ENCODE measurements at regions not wholly inside any gene's neighbourhood (a gene's known extent, or its start where the extent isn't known, plus 50 kb on each side); places are given as distances from the start of the nearest gene placed in this dataset.

- no TSS peak for BruUV-seq (replicated peaks)
- no peak for DNase-seq (ENCODE audit: unreplicated experiment)
- TF ChIP-seq CTCF (IDR thresholded peaks at IDR 0.05; ENCODE audit: unreplicated experiment) = no peak
- H3K4me3 Mint-ChIP-seq (ENCODE audit: unreplicated experiment) = no peak overlapping the region
- no peaks in the 10 kb centered on the region for H3K36me3 Mint-ChIP-seq (ENCODE audit: insufficient read depth, unreplicated experiment)
- no peaks in the 10 kb centered on the region for H3K4me1 Mint-ChIP-seq (ENCODE audit: insufficient read depth, unreplicated experiment)
- no peaks in the 10 kb centered on the region for H3K9me3 Mint-ChIP-seq (ENCODE audit: unreplicated experiment)
- CTCF ChIA-PET = interaction anchor here (0.6 to 1.0 kb wide), 3 partner anchors 8 to 542 kb away, joined by 3 to 4 read pairs (median 3); no protein-coding TSS in a partner anchor
- intact Hi-C loops (cut with micrococcal nuclease) = no loop called here
- no peak overlapping the region for H3K27ac Mint-ChIP-seq (ENCODE audit: low read depth, unreplicated experiment)
- POLR2A ChIA-PET = no interaction called here
- H3K27me3 Mint-ChIP-seq (ENCODE audit: insufficient read depth, unreplicated experiment) = peaks cover 15% of the 10 kb centered on the region
These were observed 54.6 kb upstream of the ADGRA1 start for GRCh38 chr10:133032976-133033741.

- BruUV-seq (replicated peaks) = no TSS peak
- intact Hi-C loops (cut with micrococcal nuclease) = no loop called here
- no peak overlapping the region for H3K4me3 Mint-ChIP-seq (ENCODE audit: unreplicated experiment)
- no peak for TF ChIP-seq CTCF (IDR thresholded peaks at IDR 0.05; ENCODE audit: unreplicated experiment)
- no peaks in the 10 kb centered on the region for H3K9me3 Mint-ChIP-seq (ENCODE audit: unreplicated experiment)
- H3K4me1 Mint-ChIP-seq (ENCODE audit: insufficient read depth, unreplicated experiment) = no peaks in the 10 kb centered on the region
- H3K36me3 Mint-ChIP-seq (ENCODE audit: insufficient read depth, unreplicated experiment) = no peaks in the 10 kb centered on the region
- no peak overlapping the region for H3K27ac Mint-ChIP-seq (ENCODE audit: low read depth, unreplicated experiment)
- H3K27me3 Mint-ChIP-seq (ENCODE audit: insufficient read depth, unreplicated experiment) = peaks cover 15% of the 10 kb centered on the region
- DNase-seq (ENCODE audit: unreplicated experiment) = no peak
- ChIA-PET POLR2A (interaction anchor here (0.6 kb wide), 1 partner anchor 25 kb away, joined by 3 read pairs; no protein-coding TSS in a partner anchor), CTCF (interaction anchor here (0.6 kb wide), 1 partner anchor 9 kb away, joined by 3 read pairs; no protein-coding TSS in a partner anchor)
These were observed 55.5 kb upstream of the ADGRA1 start for GRCh38 chr10:133032231-133032630.

GRCh38 chr10:133031541-133032125 is 56.1 kb upstream of the ADGRA1 start:
- no peak for DNase-seq (ENCODE audit: unreplicated experiment)
- no peak for TF ChIP-seq CTCF (IDR thresholded peaks at IDR 0.05; ENCODE audit: unreplicated experiment)
- no TSS peak for BruUV-seq (replicated peaks)
- Mint-ChIP-seq H3K27ac (ENCODE audit: low read depth, unreplicated experiment) (no peak overlapping the region), H3K27me3 (ENCODE audit: insufficient read depth, unreplicated experiment) (peaks cover 15% of the 10 kb centered on the region), H3K4me3 (ENCODE audit: unreplicated experiment) (no peak overlapping the region), H3K4me1 (ENCODE audit: insufficient read depth, unreplicated experiment) (no peaks in the 10 kb centered on the region), H3K36me3 (ENCODE audit: insufficient read depth, unreplicated experiment) (no peaks in the 10 kb centered on the region), H3K9me3 (ENCODE audit: unreplicated experiment) (no peaks in the 10 kb centered on the region)
- intact Hi-C loops (cut with micrococcal nuclease) = no loop called here
- CTCF ChIA-PET = no interaction called here
- POLR2A ChIA-PET = interaction anchor here (0.6 kb wide), 1 partner anchor 24 kb away, joined by 3 read pairs; no protein-coding TSS in a partner anchor

- POLR2A ChIA-PET = no interaction called here
- Mint-ChIP-seq H3K27ac (ENCODE audit: low read depth, unreplicated experiment) (no peak overlapping the region), H3K9me3 (ENCODE audit: unreplicated experiment) (no peaks in the 10 kb centered on the region), H3K4me1 (ENCODE audit: insufficient read depth, unreplicated experiment) (no peaks in the 10 kb centered on the region), H3K27me3 (ENCODE audit: insufficient read depth, unreplicated experiment) (peaks cover 14% of the 10 kb centered on the region), H3K4me3 (ENCODE audit: unreplicated experiment) (no peak overlapping the region), H3K36me3 (ENCODE audit: insufficient read depth, unreplicated experiment) (no peaks in the 10 kb centered on the region)
- no TSS peak for BruUV-seq (replicated peaks)
- TF ChIP-seq CTCF (IDR thresholded peaks at IDR 0.05; ENCODE audit: unreplicated experiment) = no peak
- intact Hi-C loops (cut with micrococcal nuclease) = no loop called here
- DNase-seq (ENCODE audit: unreplicated experiment) = no peak
- CTCF ChIA-PET = no interaction called here
These were observed 56.9 kb upstream of the ADGRA1 start for GRCh38 chr10:133030781-133031180.
